ENCODE measurements at regions not wholly inside any gene's neighbourhood (a gene's known extent, or its start where the extent isn't known, plus 50 kb on each side); places are given as distances from the start of the nearest gene placed in this dataset.
"Not testable (repeated sequence)": the region's sequence is repeated elsewhere in the genome, so short reads cannot be mapped to it uniquely, and the experiment has no call there.

- not testable (repeated sequence) for DNase-seq
Observed at GRCh38 chr1:117314951-117315350, 52.3 kb upstream of the MAN1A2 start.

- DNase-seq: no peak
Observed at GRCh38 chr1:117313555-117313954, 53.7 kb upstream of the MAN1A2 start.

- DNase-seq: peak; percentile 18
Observed at GRCh38 chr1:117312453-117313138, 54.7 kb upstream of the MAN1A2 start.

DNA sequence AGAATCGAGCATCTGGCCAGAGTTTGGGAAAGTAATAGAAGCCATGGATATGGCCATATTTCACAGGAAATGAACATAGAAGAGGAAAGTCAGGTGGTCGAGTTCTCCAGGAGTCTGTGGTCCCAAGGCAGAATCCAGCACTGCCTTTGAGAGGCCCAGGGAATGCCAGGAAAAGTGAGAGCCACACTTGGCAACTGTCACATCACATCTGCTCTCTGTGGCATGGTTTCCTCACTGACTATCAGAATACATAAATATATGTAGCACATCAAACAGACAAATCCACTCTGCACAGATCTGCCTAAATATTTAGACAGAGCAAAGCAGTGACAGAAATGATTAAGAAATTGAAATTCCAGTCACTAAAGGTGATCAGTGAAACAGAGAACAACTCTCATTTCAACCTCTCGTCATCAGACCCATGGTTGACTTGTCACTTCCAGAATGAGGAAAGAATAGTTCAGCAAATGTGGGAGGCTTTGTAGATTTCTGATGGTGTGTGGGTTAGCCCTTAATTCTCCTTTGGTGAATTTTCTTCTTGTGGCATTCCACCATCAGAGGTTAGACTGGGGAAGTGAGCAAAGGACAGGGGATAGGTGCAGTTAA is 58.8 kb upstream of the MAN1A2 start:
- DNase-seq: no peak

DNA sequence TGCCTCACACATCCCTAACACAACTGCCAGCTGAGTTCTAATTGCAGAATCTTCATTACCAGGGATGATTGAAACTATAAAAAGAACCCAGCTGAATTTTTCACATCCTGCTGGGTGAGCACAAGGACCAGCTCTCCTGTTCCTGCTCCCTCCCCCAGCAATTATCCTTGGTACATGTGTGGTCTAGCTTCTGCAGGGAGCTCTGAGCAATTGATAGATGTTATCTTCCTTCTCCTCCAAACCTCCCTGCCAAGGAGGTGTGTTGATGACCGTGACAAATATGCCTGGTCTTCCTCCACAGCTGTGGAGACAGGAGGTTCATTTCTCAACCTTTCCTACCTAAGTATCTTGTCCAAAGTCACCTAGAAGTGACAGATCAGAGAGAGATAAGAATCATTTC is 65.3 kb upstream of the MAN1A2 start:
- DNase-seq: no peak

- DNase-seq: not testable (repeated sequence)
Observed at GRCh38 chr1:117300183-117300582, 67.1 kb upstream of the MAN1A2 start.

- no peak for DNase-seq
Observed at GRCh38 chr1:117295001-117295400, 72.2 kb upstream of the MAN1A2 start.

DNA sequence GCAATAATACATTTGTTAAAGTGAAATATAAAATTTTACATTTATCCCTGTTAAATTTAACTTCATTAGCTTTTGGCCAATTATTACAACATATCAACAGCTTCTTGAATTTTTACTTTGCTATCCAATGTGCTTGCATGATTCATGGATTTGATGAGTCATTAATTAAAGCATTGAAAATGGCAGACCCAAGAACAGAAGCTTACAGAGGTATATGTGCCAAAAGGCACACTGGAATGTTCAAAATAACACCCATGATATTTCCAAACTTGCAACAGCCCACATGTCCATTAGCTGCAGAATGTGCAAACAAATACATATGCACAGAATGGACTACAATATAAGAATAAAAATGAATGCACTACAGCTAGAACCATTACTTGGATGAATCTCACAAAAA is 76.4 kb upstream of the MAN1A2 start:
- no peak for DNase-seq

DNA sequence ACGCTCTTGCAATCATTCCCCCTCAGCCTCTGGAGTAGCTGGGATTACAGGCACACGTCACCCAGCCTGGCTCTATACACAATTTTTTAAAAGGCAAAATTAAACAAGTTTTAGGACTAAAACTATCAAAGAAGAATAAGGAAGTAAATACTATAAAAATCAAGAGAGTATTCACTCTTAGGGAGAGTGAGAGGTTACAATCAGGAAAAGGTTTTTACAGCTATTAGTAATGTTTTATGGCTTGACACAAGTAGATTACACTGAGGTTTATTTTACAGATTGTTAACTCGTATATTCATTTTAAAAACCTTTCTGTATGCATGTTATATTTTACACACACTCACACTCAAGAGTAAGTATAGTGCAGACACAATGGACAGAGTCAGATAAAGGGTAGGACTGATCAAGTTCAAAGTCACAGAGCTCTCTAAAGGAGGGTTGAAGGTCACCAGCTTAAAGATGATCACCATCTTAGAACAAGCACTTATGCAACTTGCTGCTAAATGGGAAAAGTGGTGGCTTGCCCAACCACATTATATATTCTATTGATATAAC is 77.9 kb upstream of the MAN1A2 start:
- DNase-seq: no peak

DNA sequence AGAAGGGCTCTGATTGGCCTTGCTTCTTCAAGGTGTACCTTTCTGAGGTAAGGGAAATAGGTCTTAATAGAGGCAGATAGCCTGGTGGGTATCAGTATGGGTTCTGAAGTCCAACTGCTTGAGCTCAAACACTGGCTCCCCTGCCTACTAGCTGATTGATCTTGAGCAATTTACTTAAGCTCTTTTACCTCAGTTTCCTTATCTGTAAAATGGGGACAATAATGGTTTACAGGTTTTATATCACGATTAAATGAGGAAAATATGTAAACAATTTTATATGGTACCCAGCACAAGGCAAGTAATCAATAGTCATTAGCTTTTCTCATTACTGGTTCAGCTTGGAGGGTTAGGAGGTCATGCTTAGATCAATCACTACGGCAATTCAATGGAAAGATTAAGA is 75.8 kb upstream of the VTCN1 start:
- DNase-seq: no peak

GRCh38 chr1:117286145-117286544 is 75.4 kb upstream of the VTCN1 start:
- DNase-seq: no peak

DNA sequence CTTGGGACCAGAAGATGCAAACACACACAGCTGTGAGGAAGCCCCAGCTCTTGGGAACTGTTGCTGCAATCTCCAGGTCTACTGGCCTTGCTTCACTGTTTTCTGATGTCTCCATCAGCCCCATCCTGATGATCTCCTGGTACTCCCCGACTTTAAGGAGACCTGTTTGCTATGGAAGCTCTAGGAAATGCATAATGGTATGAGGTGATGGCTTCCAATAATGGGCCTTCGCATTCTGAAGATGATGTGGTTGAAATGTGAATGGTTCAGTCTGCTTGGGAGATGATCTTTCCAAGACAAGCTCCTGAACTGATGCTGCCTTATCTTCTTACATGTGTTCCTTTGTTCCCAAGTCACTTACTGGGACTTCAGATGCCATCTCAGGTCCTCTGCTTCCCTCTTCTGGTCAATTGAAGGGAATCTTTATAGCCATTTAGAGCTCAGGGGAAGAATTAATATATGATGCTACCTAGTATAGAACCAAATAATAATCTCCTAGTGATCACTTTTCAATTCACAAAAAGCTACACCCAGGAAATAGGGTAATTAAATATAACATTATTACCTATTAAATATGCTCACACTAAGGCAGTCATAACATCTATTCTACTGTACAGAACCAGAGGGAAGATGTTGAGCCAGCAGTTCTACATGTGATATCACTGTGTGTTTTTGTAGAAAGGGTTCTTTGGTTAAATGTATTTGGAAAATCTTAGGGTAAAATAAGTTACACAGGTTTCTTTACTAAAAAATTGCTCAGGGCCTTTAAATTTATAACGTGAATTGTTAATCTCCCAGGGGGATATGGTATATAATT is 73.9 kb upstream of the VTCN1 start:
- peak; percentile 14 for DNase-seq

DNA sequence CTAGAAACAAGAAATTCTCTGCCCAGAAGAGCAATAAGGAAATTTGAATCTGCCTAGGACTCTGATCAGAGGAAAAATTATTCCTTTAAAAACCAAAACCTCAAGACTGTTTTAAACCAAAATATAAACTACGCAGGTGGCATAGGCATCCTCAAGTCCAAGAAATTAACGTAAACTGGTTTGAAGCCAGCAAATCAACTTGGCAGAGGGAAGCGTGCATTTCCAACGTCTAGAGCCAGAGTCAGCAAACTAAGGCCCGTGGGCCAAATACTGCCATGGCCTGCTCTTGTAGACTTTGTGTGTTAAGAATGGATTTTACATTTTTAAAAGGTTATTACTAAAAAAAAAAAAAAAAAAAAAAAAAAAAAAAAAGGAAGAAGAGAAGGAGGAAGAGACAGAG is 67.8 kb upstream of the VTCN1 start:
- no peak for DNase-seq

GRCh38 chr1:117275055-117275454 is 64.3 kb upstream of the VTCN1 start:
- no peak for DNase-seq

DNA sequence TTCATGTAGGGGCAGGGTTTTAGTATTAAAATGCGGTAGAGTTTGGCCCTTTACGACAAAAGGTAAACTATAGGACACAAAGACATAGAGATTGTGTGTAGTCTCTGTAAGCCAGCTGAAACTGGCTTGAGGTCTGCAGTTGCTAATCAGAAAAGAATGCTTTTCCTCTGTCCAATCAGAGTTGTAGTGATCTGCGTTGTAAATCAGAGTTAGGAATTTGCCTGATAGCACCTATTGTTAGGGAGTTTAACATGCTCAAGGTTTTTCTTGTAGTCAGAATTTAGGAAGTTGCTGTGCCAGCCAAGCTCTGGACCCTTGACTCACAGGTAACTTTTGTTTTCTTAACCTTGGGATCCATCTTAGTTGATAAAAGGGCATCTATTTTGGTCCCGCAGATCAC is 61.2 kb upstream of the VTCN1 start:
- DNase-seq: no peak

GRCh38 chr1:117271129-117271528 is 60.4 kb upstream of the VTCN1 start:
- no peak for DNase-seq

DNA sequence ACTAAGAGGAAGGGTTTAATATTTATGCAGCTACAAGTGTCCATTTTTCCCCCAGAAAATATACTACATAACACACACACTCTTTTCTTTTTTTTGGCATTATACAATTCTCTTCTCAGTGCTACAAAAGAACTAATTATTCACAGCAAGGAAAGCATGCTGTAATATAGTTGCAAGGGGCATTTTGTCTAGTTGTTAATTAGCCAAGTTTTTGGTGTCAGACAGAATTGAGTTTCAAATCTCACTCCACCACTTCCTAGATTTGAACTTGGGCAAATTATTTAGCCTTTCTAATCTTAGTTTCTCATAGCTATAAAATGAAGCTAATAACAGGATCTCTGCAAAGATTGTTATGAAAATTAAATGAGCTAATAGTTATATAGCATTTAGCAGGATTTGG is 60.0 kb upstream of the VTCN1 start:
- no peak for DNase-seq

DNA sequence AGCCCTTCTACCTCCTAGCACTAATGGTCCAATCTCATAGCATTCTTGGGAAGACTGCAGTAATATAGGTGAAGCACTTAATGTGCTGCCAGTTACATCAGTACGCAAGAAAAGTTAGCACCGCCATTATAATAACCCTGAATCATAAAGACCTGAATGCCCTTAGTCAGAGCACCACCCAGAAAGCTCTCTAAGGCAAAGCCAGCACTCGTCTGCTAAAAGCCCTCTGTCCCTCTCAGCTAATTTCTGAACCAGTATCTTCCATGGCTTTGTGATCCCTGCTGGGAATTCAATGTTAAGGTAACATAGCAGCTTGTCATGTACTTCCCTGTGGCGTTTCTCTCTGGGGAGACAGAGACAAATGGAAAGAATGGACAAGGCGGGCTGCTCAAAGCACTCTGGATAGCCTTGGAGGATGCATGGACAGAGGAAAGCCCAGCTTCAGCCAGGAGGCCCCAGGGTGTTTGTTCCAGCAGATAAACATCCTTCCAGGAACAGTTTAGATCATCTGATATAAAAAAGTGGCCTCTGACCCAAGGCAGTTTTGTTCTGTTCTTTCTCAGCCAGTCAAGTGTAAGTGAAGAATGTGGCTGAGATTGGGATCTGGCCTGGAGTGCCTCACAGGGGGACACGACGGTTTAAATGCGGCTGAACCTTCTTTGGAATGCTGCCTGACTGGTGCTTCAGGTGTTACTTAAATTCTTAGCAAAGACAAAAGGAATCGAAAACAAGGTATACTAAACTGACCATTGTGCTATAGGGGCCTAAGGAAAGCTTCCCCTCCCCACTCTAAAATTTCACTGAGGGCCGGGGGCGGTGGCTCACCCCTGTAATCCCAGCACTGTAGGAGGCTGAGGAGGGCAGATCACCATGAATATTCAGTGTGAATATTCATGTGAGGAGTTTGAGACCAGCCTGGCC is 58.1 kb upstream of the VTCN1 start:
- DNase-seq: no peak

DNA sequence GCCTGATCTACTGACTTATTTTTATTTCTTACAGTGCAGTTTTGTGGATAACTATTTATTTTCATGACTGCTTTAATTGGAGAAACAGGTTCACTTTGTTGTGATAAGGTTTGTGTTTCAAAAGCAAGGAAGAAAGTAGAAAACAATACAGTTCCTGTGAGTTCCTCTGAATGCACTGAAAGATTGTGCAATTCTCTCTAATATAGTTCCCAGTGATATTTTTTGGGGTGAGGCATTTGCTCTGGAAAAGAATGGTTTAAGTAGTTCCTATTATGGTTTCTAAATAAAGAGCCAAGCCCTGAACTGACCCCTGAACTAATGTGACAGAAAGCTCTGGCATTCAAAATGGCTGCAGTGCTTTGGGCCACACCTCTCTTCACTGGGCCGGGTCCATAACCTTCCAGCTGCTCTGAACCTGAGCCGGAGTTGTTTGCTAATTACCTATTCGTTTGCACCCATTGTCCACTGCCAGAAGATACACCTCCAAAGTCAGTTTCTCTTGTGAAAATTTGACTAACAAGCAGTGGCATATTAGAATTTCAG is 56.6 kb upstream of the VTCN1 start:
- no peak for DNase-seq

DNA sequence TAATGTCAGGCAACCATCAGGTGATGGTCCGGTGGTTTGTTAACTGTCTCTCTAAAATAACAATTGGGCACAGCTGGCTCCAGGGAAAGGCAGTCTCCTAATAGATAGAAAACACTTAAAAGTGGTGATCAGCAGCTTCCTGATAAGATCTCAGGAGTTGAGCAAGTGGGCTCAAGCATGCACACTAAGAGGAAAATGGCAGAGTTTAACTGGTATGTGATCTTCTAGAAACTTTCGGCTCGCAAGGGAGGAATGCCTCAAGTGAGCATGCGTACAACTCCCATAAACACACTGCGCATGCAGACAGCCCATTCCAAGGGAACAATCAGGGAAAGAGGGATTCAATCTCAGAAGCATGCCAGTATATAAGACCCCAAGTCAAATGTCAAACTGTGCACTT is 52.2 kb upstream of the VTCN1 start:
- DNase-seq: no peak

- no peak for DNase-seq
Observed at GRCh38 chr1:117261424-117261785, 50.7 kb upstream of the VTCN1 start.

GRCh38 chr1:117260761-117261423 is 50.2 kb upstream of the VTCN1 start:
- DNase-seq: no peak

Measured in GF-D8 (cell line).